ENCODE measurements at regions not wholly inside any gene's neighbourhood (a gene's known extent, or its start where the extent isn't known, plus 50 kb on each side); places are given as distances from the start of the nearest gene placed in this dataset.

- TF ChIP-seq ZBTB7A (IDR thresholded peaks at IDR 0.05; ENCODE audit: low read depth): no peak
- no peak for TF ChIP-seq REST (IDR thresholded peaks at IDR 0.05; ENCODE audit: low read depth)
- no peak for TF ChIP-seq TEAD4 (IDR thresholded peaks at IDR 0.05)
- TF ChIP-seq USF1 (IDR thresholded peaks at IDR 0.05): no peak
- no peak for TF ChIP-seq NFIC (IDR thresholded peaks at IDR 0.05)
- no peak for TF ChIP-seq MAX (IDR thresholded peaks at IDR 0.05)
- no peak for TF ChIP-seq CEBPB (IDR thresholded peaks at IDR 0.05)
These were observed 50.6 kb upstream of the ZMYND8 start for GRCh38 chr20:47406849-47407682.

- no peak for TF ChIP-seq CREB1 (IDR thresholded peaks at IDR 0.05; ENCODE audit: low read depth)
- no peak for TF ChIP-seq ZBTB7A (IDR thresholded peaks at IDR 0.05; ENCODE audit: low read depth)
- no peak for TF ChIP-seq YY1 (IDR thresholded peaks at IDR 0.05; ENCODE audit: low read depth)
- no peak for TF ChIP-seq TAF1 (IDR thresholded peaks at IDR 0.05; ENCODE audit: low read depth)
- TF ChIP-seq USF1 (IDR thresholded peaks at IDR 0.05): no peak
- no peak for TF ChIP-seq REST (IDR thresholded peaks at IDR 0.05; ENCODE audit: low read depth)
- TF ChIP-seq FOXM1 (IDR thresholded peaks at IDR 0.05; ENCODE audit: borderline replicate concordance, low read depth): no peak
- no peak for TF ChIP-seq MAX (IDR thresholded peaks at IDR 0.05)
- TF ChIP-seq EGR1 (IDR thresholded peaks at IDR 0.05): no peak
- no peak for TF ChIP-seq TCF12 (IDR thresholded peaks at IDR 0.05; ENCODE audit: low read depth)
- TF ChIP-seq NFIC (IDR thresholded peaks at IDR 0.05): no peak
- TF ChIP-seq RAD21 (IDR thresholded peaks at IDR 0.05; ENCODE audit: low read depth): no peak
- no peak for TF ChIP-seq TEAD4 (IDR thresholded peaks at IDR 0.05)
- no peak for TF ChIP-seq CEBPB (IDR thresholded peaks at IDR 0.05)
- no peak for TF ChIP-seq EP300 (IDR thresholded peaks at IDR 0.05; ENCODE audit: borderline replicate concordance)
These were observed 54.7 kb upstream of the ZMYND8 start for GRCh38 chr20:47411161-47411560.

- no peak for TF ChIP-seq USF1 (IDR thresholded peaks at IDR 0.05)
- TF ChIP-seq FOXM1 (IDR thresholded peaks at IDR 0.05; ENCODE audit: borderline replicate concordance, low read depth): no peak
- TF ChIP-seq YY1 (IDR thresholded peaks at IDR 0.05; ENCODE audit: low read depth): no peak
- TF ChIP-seq REST (IDR thresholded peaks at IDR 0.05; ENCODE audit: low read depth): no peak
- no peak for TF ChIP-seq TEAD4 (IDR thresholded peaks at IDR 0.05)
- TF ChIP-seq EP300 (IDR thresholded peaks at IDR 0.05; ENCODE audit: borderline replicate concordance): no peak
- no peak for TF ChIP-seq EGR1 (IDR thresholded peaks at IDR 0.05)
- TF ChIP-seq NFIC (IDR thresholded peaks at IDR 0.05): no peak
- TF ChIP-seq TCF12 (IDR thresholded peaks at IDR 0.05; ENCODE audit: low read depth): no peak
- TF ChIP-seq MAX (IDR thresholded peaks at IDR 0.05): no peak
- no peak for TF ChIP-seq CEBPB (IDR thresholded peaks at IDR 0.05)
- TF ChIP-seq CREB1 (IDR thresholded peaks at IDR 0.05; ENCODE audit: low read depth): no peak
- TF ChIP-seq ZBTB7A (IDR thresholded peaks at IDR 0.05; ENCODE audit: low read depth): no peak
- no peak for TF ChIP-seq TAF1 (IDR thresholded peaks at IDR 0.05; ENCODE audit: low read depth)
These were observed 55.6 kb upstream of the ZMYND8 start for GRCh38 chr20:47412083-47412482.
